NCI-H446 (cell line): ENCODE measurements at regions not wholly inside any gene's neighbourhood (a gene's known extent, or its start where the extent isn't known, plus 50 kb on each side); places are given as distances from the start of the nearest gene placed in this dataset.
"Not testable (repeated sequence)": the region's sequence is repeated elsewhere in the genome, so short reads cannot be mapped to it uniquely, and the experiment has no call there.

ENCODE experiments used
- DNase-seq, 2 experiments: peaks; one replicate each; lab custom pipeline; 2025; lab: John Stamatoyannopoulos, UW

GRCh38 chr13:108003626-108004025, 211.7 kb downstream of the LIG4 start:
- no peak for DNase-seq

- DNase-seq: no peak
Observed at GRCh38 chr13:108000998-108001397, 214.3 kb downstream of the LIG4 start.

DNA sequence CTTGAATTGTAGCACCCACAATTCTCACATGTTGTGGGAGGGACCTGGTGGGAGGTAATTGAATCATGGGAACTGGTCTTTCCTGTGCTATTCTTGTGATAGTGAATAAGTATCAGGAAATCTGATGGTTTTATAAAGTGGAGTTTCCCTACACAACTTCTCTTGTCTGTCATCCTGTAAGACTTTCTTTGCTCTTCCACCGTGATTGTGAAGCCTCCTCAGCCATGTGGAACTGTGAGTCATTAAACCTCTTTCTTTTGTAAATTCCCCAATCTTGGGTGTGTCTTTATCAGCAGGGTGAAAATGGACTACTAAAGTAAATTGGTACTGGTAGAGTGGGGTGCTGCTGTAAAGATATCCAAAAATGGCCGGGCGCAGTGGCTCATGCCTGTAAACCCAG, 215.6 kb downstream of the LIG4 start:
- DNase-seq: no peak

DNA sequence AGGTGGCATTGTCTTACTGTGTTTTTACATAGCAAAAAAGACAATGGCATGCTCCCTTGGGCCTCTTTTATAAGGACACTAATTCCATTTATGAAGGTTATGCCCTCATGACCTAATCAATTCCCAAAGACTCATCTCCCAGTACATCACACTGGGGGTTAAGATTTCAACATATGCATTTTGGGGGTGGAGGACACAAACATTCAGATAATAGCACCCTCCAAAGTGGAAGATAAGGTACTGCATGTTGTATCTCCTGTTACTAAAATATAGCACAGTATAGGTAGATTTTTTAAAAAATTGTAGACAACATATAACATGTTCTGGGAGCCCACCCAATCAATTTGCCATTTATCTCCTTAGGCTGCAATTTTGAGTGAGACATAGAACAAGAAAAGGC, 221.2 kb downstream of the LIG4 start:
- DNase-seq: no peak

DNA sequence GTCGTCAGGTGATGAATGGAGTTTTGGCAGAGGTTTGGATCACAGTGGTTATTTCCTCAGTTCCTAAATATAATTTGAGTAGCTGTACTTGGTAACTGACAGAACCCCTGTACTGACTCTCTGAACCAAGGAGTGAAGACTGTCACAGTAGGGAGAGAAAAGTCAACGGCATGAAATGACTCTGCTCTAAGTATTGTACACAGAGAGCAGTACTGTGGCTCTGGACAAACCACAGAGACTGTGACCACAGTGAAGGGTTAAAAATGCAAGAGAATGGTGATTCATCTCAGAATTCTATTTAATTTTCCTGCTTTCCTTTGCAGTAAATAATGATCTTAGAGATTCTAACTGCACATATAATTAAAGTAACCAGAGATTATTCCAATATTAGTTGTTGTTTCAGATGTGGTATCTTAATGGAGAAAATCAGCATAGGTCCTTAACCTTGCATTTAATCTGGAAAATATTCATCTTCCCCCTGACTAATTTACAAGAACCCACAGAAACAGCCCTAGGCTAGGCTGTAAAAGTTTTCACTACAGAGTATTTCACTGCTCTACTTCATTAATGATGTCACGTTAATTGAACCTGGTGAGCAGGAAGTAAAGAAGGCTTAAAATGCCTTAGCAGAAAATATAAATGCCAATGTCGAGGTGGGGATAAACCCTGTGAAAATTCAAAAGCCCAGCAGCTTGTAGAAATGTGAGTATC, 221.9 kb downstream of the LIG4 start:
- no peak for DNase-seq

DNA sequence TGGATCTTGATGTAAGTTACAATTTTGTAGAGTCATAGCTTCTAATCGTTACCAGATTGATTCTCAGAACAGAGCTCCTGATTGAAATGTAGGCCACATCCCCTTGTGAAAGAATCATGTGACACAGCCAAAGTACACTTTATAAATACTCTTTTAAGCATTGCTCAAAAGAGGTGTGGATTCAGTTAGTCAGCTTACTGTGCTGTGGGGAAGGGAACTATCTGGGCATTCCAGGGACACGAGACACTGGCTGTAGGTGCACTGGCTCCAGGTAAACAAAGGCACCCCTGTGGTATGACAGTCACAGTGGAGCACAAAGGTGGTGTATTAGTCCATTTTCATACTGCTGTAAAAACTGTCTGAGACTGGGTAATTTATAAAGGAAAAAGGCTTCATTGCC, 222.8 kb downstream of the LIG4 start:
- no peak for DNase-seq

DNA sequence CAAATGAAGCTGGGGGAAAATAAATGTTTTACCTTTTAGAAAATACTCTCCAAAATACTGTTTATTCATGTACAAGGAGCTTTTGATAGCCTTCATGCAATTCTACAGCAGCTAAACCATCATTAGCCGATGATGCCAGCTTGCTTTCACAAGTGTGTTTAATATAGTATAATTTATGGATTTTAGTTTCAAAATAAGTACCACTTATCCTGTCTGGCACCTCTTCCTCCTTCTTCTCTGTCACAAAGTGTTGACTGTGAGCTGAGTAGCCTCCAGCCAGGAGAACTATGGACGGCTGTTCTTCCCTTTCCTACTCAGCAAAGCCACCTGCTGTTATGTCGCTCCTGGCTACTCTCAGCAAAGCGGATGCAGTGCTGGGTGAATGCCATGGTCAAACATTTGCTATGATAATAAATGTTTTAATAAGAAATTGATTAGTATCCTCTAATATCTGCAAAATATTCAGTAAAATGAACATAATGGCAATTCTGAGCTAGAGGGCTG, 238.2 kb downstream of the LIG4 start:
- DNase-seq: peak in 1 of 2 experiments; percentile 10

DNA sequence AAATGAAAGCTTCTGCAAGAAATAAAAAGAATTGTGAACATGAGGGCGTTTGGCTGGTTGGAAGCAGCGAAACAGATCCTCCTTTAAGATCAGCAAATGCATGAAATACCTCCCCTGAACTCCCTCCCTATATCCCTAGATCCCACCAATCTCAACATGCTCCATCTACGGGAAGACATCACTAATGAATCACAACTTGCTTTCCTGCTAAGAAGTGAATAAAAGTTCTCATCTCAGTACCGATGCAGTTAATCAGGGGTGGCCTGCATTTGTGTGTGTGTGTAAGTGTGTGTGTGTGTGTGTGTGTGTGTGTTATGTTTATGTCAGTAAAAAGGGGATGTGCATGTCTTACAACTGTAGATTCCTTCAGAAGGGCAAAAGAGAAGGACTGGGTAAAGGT, 238.7 kb downstream of the LIG4 start:
- no peak for DNase-seq

GRCh38 chr13:107974409-107974808, 240.9 kb downstream of the LIG4 start:
- peak in 1 of 2 experiments; percentile 0 for DNase-seq

DNA sequence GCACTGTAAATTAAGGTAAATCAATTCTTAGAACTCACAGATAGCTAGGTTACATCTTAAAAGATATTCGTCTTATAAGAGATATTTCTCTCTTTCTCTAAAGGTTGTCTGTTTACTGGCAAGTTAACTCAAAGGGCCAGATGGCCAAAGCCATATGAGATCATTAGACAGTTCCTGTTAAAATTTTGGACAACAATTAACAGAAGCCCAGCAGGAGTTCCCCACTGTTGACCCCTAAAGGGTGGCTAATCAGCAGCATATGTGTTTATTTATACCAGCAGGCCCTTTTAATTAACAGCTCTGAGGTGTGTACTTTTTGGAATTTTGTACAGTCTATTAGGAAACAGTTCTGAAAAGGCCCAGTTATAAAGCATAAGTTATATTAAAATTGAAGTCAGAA, 245.8 kb downstream of the LIG4 start:
- DNase-seq: peak in 1 of 2 experiments; percentile 37

GRCh38 chr13:107968470-107968869, 246.9 kb downstream of the LIG4 start:
- no peak for DNase-seq

DNA sequence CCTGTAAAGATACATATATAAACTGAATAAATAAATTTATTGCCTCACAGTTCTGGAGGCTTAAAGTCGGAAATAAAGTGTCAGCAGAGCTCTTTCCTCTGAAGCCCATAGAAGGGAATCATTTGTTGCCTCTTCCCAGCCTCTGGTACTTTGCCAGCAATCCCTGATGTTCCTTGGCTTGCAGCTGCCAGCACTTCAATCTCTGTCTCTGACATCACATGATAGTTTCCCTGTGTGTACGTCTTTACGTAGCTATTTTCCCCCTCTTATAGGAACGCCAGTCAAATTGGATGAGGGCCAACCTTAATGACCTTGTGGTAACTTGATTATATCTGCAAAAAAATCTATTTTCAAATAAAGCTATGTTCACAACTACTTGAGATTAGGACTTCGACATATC, 250.9 kb downstream of the LIG4 start:
- peak; percentile 47 to 79 for DNase-seq

- DNase-seq: no peak
Observed at GRCh38 chr13:107961849-107962608, 253.3 kb downstream of the LIG4 start.

DNA sequence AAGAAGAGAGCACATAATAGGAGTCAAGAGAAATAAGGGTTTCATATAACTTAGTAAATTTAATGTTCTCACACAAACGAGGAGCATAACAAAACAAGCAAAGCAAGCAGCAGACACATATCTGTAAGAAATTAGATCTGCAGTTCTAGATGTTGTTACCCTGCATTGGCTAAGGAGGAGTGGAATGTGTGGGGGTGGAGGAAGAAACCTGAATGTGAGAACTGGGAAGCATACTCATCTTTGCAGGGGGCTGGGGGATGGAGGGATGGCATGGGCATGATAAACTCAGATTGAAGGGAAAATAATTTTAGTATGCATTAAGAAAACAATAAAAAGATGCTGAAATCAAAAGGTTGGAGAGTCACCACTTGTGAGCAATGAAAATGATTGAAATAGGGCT, 255.0 kb downstream of the LIG4 start:
- DNase-seq: no peak

- no peak for DNase-seq
Observed at GRCh38 chr13:107956889-107957288, 258.4 kb downstream of the LIG4 start.

DNA sequence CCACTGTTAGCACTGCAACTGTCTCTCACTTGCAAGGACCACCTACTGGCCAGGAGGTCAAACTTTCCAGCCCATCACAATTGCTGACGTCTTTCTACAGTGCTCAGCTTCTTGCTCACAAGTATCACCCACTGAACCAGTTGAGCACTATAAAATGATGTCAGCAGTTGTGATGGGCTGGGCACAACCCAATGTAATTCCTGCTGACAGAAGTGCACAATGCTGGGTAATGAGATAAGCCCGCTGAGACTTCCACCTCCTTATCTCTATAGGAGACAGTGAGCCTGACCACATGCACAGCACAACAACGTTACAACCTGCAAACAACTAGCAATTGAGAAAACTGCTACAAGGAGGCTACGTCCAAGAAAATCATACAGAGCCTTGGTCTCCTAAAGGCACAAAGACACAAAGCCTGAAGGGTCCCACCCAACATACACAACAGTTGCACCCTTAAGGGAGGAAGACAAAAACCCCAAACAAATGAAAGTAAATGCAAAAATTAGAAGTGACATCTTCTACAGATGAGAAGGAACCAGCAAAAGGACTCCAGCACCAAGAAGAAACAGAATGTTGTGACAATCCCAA, 273.2 kb downstream of the LIG4 start:
- no peak for DNase-seq

GRCh38 chr13:107941345-107942029, 273.8 kb downstream of the LIG4 start:
- DNase-seq: no peak

GRCh38 chr13:107937848-107938247, 277.5 kb downstream of the LIG4 start:
- no peak for DNase-seq

GRCh38 chr13:107931056-107931455, 284.3 kb downstream of the LIG4 start:
- DNase-seq: no peak

DNA sequence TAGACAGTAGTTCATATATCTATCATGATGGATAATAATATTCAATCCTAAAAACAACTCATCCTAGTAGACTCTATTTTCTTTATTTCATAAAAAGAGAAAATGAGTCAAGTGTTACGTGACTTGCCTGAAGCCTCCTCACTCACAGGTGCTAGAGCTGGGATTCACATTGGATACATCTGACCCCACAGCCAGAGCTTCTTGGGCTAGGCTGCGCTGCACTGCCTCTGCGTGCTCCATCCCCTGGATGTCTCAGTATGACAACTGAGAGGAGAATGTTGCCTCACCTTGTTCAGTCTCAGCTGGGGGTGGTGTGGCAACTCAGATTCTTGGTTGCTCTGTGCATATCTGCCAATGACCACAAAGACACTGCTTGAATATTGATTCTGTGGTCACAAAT, 286.6 kb downstream of the LIG4 start:
- DNase-seq: no peak

- DNase-seq: no peak
Observed at GRCh38 chr13:107927557-107927956, 287.8 kb downstream of the LIG4 start.

DNA sequence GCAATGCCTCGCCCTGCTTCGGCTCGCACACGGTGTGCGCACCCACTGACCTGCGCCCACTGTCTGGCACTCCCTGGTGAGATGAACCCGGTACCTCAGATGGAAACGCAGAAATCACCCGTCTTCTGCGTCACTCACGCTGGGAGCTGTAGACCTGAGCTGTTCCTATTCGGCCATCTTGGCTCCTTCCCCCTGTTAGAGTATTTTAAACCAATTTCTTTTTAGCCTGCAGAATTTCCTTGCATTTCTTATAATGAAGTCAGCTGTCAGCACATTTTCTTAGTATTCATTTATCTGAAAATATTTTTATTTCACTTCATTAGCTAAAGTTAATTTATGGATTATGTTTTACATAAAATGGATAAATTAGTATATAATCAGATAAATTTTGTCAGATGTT, 288.8 kb downstream of the LIG4 start:
- DNase-seq: not testable (repeated sequence)
